Ascending aorta (tissue), 2 donors: ENCODE measurements at regions not wholly inside any gene's neighbourhood (a gene's known extent, or its start where the extent isn't known, plus 50 kb on each side); places are given as distances from the start of the nearest gene placed in this dataset.
"Not testable (repeated sequence)": the region's sequence is repeated elsewhere in the genome, so short reads cannot be mapped to it uniquely, and the experiment has no call there.

Source experiments
- DNase-seq, 2 donors: peaks; one replicate each; pipeline ENCODE4 v3.0.0-alpha.2; 2019; ENCODE audit warnings: low spot score in 2 of 2
- H3K27ac ChIP-seq, 2 donors: fragments of 200-600 bp; sonication (generic); one replicate each; pipeline ENCODE4 v1.5.1; 2016 to 2017; ENCODE audit warnings: mild to moderate bottlenecking in 1 of 2
- H3K27me3 ChIP-seq: fragments of 200-600 bp; sonication (generic); one replicate; pipeline ENCODE4 v1.5.1; 2017
- H3K36me3 ChIP-seq, 2 donors: fragments of 200-600 bp; sonication (generic); one replicate each; pipeline ENCODE4 v1.5.1; 2016
- H3K4me1 ChIP-seq, 2 donors: fragments of 200-600 bp; sonication (generic); one replicate each; pipeline ENCODE4 v1.5.1; 2016 to 2017; ENCODE audit warnings: mild to moderate bottlenecking in 1 of 2
- H3K4me3 ChIP-seq, 2 donors: fragments of 200-600 bp; sonication (generic); one replicate each; pipeline ENCODE4 v1.5.1; 2016 to 2017; ENCODE audit warnings: mild to moderate bottlenecking in 1 of 2
- H3K9me3 ChIP-seq, 2 donors: fragments of 200-600 bp; sonication (generic); one replicate each; pipeline ENCODE4 v1.5.1; 2016
- CTCF ChIP-seq, 3 experiments: fragments of 200-600 bp in 2 of 3; fragments of 450-650 bp in 1 of 3; sonication (generic) in 2 of 3; IDR thresholded peaks; one replicate each; pipeline ENCODE4 v1.5.1; 2016 to 2019; ENCODE audit warnings: antibody characterized with exemption in 3 of 3, mild to moderate bottlenecking in 1 of 3, moderate library complexity in 1 of 3
- intact Hi-C: fragments of 100-400 bp; cut with DNase I; formaldehyde crosslinking; loops from one replicate; pipeline ENCODE4 v1.15.1; 2023

- no peak for TF ChIP-seq CTCF (IDR thresholded peaks at IDR 0.05)
- Histone ChIP-seq H3K9me3 (no peaks in the 10 kb centered on the region), H3K27me3 (no peaks in the 10 kb centered on the region), H3K4me1 (no peaks in the 10 kb centered on the region), H3K36me3 (no peaks in the 10 kb centered on the region), H3K4me3 (no peak overlapping the region), H3K27ac (no peak overlapping the region)
- no peak for DNase-seq
- intact Hi-C loops = no loop called here
These were observed 1040.3 kb downstream of the TSN start for GRCh38 chr2:122795763-122796162.

GRCh38 chr2:122799391-122799790, 1043.9 kb downstream of the TSN start:
- Histone ChIP-seq H3K4me3 (no peak overlapping the region), H3K4me1 (no peaks in the 10 kb centered on the region), H3K27ac (no peak overlapping the region), H3K9me3 (no peaks in the 10 kb centered on the region), H3K36me3 (no peaks in the 10 kb centered on the region), H3K27me3 (no peaks in the 10 kb centered on the region)
- intact Hi-C loops = no loop called here
- DNase-seq = no peak
- TF ChIP-seq CTCF (IDR thresholded peaks at IDR 0.05) = no peak

- Histone ChIP-seq H3K4me3 (no peak overlapping the region), H3K27me3 (no peaks in the 10 kb centered on the region), H3K9me3 (no peaks in the 10 kb centered on the region), H3K27ac (no peak overlapping the region), H3K36me3 (no peaks in the 10 kb centered on the region), H3K4me1 (no peaks in the 10 kb centered on the region)
- intact Hi-C loops = no loop called here
- TF ChIP-seq CTCF (IDR thresholded peaks at IDR 0.05) = no peak
- DNase-seq = no peak
These were observed 1045.3 kb downstream of the TSN start for GRCh38 chr2:122800781-122801180.

- H3K4me3 ChIP-seq = no peak overlapping the region
- no peak overlapping the region for H3K27ac ChIP-seq
- no peak for DNase-seq
- intact Hi-C loops = no loop called here
- H3K36me3 ChIP-seq = no peaks in the 10 kb centered on the region
- H3K27me3 ChIP-seq = no peaks in the 10 kb centered on the region
- H3K9me3 ChIP-seq = no peaks in the 10 kb centered on the region
- TF ChIP-seq CTCF (IDR thresholded peaks at IDR 0.05) = no peak
- H3K4me1 ChIP-seq = no peaks in the 10 kb centered on the region
These were observed 1049.0 kb downstream of the TSN start for GRCh38 chr2:122804494-122804893.

- Histone ChIP-seq H3K36me3 (no peaks in the 10 kb centered on the region), H3K27ac (no peak overlapping the region), H3K4me3 (no peak overlapping the region), H3K27me3 (no peaks in the 10 kb centered on the region), H3K9me3 (no peaks in the 10 kb centered on the region), H3K4me1 (no peaks in the 10 kb centered on the region)
- DNase-seq = no peak
- TF ChIP-seq CTCF (IDR thresholded peaks at IDR 0.05) = no peak
- intact Hi-C loops = no loop called here
These were observed 1049.9 kb downstream of the TSN start for GRCh38 chr2:122805346-122805745.

- H3K27me3 ChIP-seq = no peaks in the 10 kb centered on the region
- H3K9me3 ChIP-seq = no peaks in the 10 kb centered on the region
- no peaks in the 10 kb centered on the region for H3K4me1 ChIP-seq
- no peak for DNase-seq
- TF ChIP-seq CTCF (IDR thresholded peaks at IDR 0.05) = no peak
- H3K4me3 ChIP-seq = no peak overlapping the region
- no peak overlapping the region for H3K27ac ChIP-seq
- H3K36me3 ChIP-seq = no peaks in the 10 kb centered on the region
- intact Hi-C loops = no loop called here
These were observed 1053.0 kb downstream of the TSN start for GRCh38 chr2:122808286-122808969.

GRCh38 chr2:122812214-122812613, 1056.8 kb downstream of the TSN start:
- H3K36me3 ChIP-seq, intact Hi-C loops, DNase-seq, H3K4me1 ChIP-seq, H3K9me3 ChIP-seq, H3K4me3 ChIP-seq, H3K27me3 ChIP-seq, H3K27ac ChIP-seq: not testable (repeated sequence)
